ENCODE measurements at regions not wholly inside any gene's neighbourhood (a gene's known extent, or its start where the extent isn't known, plus 50 kb on each side); places are given as distances from the start of the nearest gene placed in this dataset.
"Not testable (repeated sequence)": the region's sequence is repeated elsewhere in the genome, so short reads cannot be mapped to it uniquely, and the experiment has no call there.

- not testable (repeated sequence) for DNase-seq
Observed at GRCh38 chr16:29124162-29124561, 139.3 kb downstream of the LAT start.

GRCh38 chr16:29120680-29121079, 135.8 kb downstream of the LAT start:
- DNase-seq = not testable (repeated sequence)

- DNase-seq = not testable (repeated sequence)
Observed at GRCh38 chr16:29118301-29118957, 133.6 kb downstream of the LAT start.

- DNase-seq = no peak
Observed at GRCh38 chr16:29117631-29118030, 132.8 kb downstream of the LAT start.

- no peak for DNase-seq
Observed at GRCh38 chr16:29116980-29117379, 132.1 kb downstream of the LAT start.

- not testable (repeated sequence) for DNase-seq
Observed at GRCh38 chr16:29116207-29116606, 131.4 kb downstream of the LAT start.

GRCh38 chr16:29115802-29116141, 130.9 kb downstream of the LAT start:
- DNase-seq = not testable (repeated sequence)

GRCh38 chr16:29114989-29115801, 130.3 kb downstream of the LAT start:
- peak; percentile 46 for DNase-seq

GRCh38 chr16:29114574-29114973, 129.7 kb downstream of the LAT start:
- DNase-seq = no peak

DNA sequence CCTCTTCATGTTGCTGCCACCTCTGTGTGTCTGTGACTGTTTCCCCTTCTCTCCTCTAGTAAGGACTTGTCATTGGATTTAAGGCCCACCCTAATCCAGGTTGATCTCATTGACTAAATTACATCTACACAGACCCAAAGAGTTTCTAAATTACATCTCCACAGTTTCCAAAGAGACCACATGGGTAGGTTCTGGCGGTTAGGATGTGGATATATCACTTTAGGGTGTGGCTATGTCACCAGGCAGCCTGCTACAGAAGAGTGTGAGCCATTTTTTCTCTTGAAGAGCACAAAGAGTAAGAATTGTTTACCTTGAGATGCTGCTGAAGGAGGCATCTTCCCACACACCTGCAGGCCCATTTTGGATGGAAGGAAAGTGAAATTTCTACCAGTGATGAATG, 128.6 kb downstream of the LAT start:
- not testable (repeated sequence) for DNase-seq

DNA sequence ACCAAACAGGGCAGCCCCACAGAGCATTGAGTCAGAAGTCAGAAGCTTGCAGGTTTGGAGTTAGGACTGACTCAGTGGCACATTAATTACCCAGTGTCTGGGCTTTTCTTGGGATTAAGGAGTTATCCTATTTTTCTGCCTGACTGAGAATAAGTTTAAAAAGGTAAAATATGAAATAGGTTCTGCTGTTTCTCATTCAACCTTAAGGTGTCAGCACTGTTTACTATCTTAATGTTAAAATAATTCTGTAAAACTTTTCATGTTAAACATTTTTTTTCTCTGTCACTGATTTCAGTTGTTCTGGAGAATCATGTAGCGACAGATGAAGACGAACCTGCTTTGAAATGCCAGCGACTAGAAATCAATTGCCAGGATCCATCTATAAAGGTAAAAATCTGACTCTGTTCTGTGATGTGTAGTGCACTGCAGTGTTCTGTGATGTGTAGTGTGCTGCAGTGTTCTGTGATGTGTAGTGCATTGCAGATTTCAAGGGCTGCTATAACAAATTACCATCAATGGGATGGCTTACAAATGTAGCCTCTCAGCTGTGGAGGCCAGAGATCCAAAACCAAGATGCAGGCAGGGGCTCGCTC, 128.0 kb downstream of the LAT start:
- DNase-seq = no peak

DNA sequence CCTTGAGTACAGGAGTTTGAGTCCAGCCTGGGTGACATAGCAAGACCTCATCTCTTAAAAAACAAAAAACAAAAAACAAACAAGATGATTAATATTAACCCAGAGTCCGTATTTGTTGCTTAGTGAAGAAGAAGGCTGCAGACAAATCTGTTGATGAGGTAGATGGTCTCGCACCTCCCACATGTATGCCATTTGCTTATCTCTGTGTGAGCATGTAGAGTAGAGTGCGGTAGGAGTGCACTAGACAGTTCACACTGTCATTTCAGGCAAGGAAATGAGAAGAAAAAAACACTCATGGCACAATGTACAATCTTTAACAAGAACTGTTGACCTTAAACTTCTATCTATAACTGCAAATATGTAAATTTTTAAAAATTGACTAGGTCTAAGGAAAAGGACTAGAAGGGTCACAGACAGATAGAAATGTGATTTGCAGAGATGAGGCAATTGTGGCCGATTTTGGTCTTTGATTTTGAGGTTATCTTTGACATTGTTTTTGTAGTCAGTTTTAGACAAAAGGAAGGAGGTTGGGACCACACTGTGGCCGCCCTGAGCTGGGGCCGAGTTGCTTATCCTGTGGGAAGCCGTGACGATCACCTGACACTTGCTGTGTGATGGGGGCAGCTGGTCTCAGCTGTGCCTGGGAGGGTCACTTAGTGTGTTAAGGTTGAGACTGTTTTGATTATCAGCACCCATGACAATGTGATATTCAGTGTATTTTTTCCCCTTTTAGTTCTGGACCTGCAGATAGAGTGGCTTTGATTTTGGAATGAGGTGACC, 127.2 kb downstream of the LAT start:
- DNase-seq = not testable (repeated sequence)

- DNase-seq = no peak
Observed at GRCh38 chr16:29111421-29111820, 126.6 kb downstream of the LAT start.

DNA sequence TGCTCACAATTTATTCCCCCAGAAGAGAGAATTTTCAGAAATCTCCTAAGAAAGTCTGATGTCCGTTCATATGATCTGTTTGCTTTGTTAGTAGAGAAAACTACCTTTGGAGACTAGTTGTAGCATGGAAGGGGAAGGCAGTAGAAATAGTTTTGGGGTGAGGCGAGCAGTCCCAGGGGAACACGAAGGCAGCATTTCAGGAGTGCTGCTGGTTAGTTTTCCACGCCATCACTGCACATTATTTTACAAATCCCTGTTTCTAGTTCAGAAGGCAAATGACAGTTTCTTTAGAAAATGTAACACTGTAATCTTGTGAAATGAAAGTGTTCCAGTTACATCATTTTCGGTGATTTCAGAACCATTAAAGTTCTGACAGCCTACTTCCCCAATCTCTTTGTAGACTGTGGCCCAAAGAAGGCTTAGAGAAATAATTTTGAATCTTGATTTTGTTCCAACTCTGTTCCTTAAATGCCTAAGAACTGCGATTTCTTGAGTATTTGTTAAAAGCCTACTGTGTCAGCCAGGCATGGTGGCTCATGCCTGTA, 123.8 kb downstream of the LAT start:
- DNase-seq = not testable (repeated sequence)

GRCh38 chr16:29107299-29107698, 122.4 kb downstream of the LAT start:
- DNase-seq = no peak

- not testable (repeated sequence) for DNase-seq
Observed at GRCh38 chr16:29106259-29106908, 121.5 kb downstream of the LAT start.

- DNase-seq = not testable (repeated sequence)
Observed at GRCh38 chr16:29104600-29104999, 119.7 kb downstream of the LAT start.

- DNase-seq = not testable (repeated sequence)
Observed at GRCh38 chr16:29097965-29098364, 113.1 kb downstream of the LAT start.

- DNase-seq = not testable (repeated sequence)
Observed at GRCh38 chr16:29094729-29095624, 110.1 kb downstream of the LAT start.

DNA sequence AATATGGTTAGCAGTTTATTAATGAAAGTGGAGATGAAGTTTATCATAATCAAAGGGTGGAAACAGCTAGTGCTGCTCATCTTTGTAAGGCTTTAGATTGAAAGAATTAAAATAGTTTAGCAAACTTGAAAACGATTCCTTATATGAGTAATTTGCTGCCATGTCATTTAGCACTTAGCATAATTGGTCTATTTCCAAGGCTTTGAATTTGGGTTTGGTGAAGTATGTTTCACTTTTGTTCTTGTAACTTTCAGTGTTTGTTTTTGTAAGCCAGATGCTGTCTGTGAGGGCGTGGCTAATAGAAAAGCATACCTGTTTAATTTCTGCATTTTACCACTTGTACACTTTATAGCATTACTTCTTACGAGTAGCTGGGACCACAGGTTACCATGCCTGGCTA, 109.5 kb downstream of the LAT start:
- DNase-seq = not testable (repeated sequence)

DNA sequence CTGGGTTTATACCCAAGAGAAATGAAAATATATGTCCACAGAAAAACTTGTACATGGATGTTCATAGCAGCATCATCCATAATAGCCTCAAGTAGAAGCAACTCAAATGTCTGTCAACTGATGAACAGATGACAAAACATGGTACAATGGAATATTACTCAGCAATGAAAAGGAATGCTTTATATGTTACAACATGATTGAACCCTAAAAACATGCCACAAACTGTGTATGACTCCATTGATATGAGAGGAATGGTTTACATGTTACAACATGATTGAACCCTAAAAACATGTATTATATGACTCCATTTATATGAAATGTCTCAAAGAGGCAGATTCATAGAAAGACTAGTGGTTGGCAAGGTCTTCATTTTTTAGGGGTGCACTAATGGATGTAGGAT, 104.8 kb downstream of the LAT start:
- DNase-seq = not testable (repeated sequence)

Data from midbrain (tissue), 1 donor.